Upper lobe of left lung (tissue), 6 donors: ENCODE measurements at regions not wholly inside any gene's neighbourhood (a gene's known extent, or its start where the extent isn't known, plus 50 kb on each side); places are given as distances from the start of the nearest gene placed in this dataset.

Experiments
- ATAC-seq, 2 donors: fragments of 200-7000 bp; cut with Tn5 transposase; one replicate each; pipeline ENCODE4 v1.9.1; 2022; ENCODE audit warnings: mild to moderate bottlenecking in 2 of 2, moderate library complexity in 2 of 2; ENCODE audit not compliant: low FRiP score in 2 of 2
- DNase-seq, 2 donors: peaks; one replicate each; pipeline ENCODE4 v3.0.0-alpha.2; 2019 to 2020
- H3K27ac ChIP-seq, 4 donors: fragments of 200-600 bp; sonication (generic); one replicate each; pipeline ENCODE4 v1.5.1; 2016 to 2019
- H3K27me3 ChIP-seq, 4 donors: fragments of 200-600 bp; sonication (generic); one replicate each; pipeline ENCODE4 v1.5.1; 2017 to 2019
- H3K36me3 ChIP-seq, 4 donors: fragments of 200-600 bp; sonication (generic); one replicate each; pipeline ENCODE4 v1.5.1; 2016 to 2019
- H3K4me1 ChIP-seq, 4 donors: fragments of 200-600 bp; sonication (generic); one replicate each; pipeline ENCODE4 v1.5.1; 2018 to 2019
- H3K4me3 ChIP-seq, 4 donors: fragments of 200-600 bp; sonication (generic); one replicate each; pipeline ENCODE4 v1.5.1; 2017 to 2019; ENCODE audit warnings: mild to moderate bottlenecking in 2 of 4, moderate library complexity in 1 of 4
- H3K9me3 ChIP-seq, 4 donors: fragments of 200-600 bp; sonication (generic); one replicate each; pipeline ENCODE4 v1.5.1; 2018 to 2019
- EP300 ChIP-seq, 4 donors: sonication (generic); formaldehyde crosslinking; IDR thresholded peaks; one replicate each; pipeline ENCODE4 v1.5.1; 2017; ENCODE audit warnings: antibody characterized with exemption in 4 of 4, control low read depth in 2 of 4
- POLR2A ChIP-seq, 4 donors: fragments of 450-650 bp; IDR thresholded peaks; one replicate each; pipeline ENCODE4 v1.5.1; 2016 to 2017; ENCODE audit warnings: antibody characterized with exemption in 4 of 4, mild to moderate bottlenecking in 2 of 4
- POLR2AphosphoS5 ChIP-seq, 2 donors: sonication (generic); formaldehyde crosslinking; IDR thresholded peaks; one replicate each; pipeline ENCODE4 v1.5.1; 2017; ENCODE audit warnings: antibody characterized with exemption in 2 of 2
- WGBS, 2 donors: methylation state at CpG; one replicate each; pipeline ENCODE4 v1.1.5; 2017 to 2018; 5-methylcytosine and 5-hydroxymethylcytosine counted together
- TF ChIP-seq, protein P1 (sequence below), 6 experiments: fragments of 450-650 bp in 4 of 6; fragments of 200-600 bp in 2 of 6; sonication (generic) in 2 of 6; IDR thresholded peaks; one replicate each; pipeline ENCODE4 v1.5.1; 2016 to 2019; ENCODE audit warnings: antibody characterized with exemption in 6 of 6
- donor health status: DM: no; HTN: no; CAD: no; lungs with moderate emphysema.
- donor health status: DM: no; HTN: yes; CAD: no; lungs with severe emphysema.

- Histone ChIP-seq H3K4me1 (no peaks in the 10 kb centered on the region), H3K27ac (no peak overlapping the region), H3K9me3 (no peaks in the 10 kb centered on the region), H3K36me3 (no peaks in the 10 kb centered on the region), H3K27me3 (no peaks in the 10 kb centered on the region), H3K4me3 (no peak overlapping the region)
- DNase-seq (no peak), ATAC-seq (no peak)
- 44 to 72% methylated on average over 3 of the region's 3 CpGs for WGBS, 2 donors
- TF ChIP-seq POLR2A (IDR thresholded peaks at IDR 0.05) (no peak), POLR2AphosphoS5 (IDR thresholded peaks at IDR 0.05) (no peak), EP300 (IDR thresholded peaks at IDR 0.05) (no peak)
- TF ChIP-seq, protein P1, sequence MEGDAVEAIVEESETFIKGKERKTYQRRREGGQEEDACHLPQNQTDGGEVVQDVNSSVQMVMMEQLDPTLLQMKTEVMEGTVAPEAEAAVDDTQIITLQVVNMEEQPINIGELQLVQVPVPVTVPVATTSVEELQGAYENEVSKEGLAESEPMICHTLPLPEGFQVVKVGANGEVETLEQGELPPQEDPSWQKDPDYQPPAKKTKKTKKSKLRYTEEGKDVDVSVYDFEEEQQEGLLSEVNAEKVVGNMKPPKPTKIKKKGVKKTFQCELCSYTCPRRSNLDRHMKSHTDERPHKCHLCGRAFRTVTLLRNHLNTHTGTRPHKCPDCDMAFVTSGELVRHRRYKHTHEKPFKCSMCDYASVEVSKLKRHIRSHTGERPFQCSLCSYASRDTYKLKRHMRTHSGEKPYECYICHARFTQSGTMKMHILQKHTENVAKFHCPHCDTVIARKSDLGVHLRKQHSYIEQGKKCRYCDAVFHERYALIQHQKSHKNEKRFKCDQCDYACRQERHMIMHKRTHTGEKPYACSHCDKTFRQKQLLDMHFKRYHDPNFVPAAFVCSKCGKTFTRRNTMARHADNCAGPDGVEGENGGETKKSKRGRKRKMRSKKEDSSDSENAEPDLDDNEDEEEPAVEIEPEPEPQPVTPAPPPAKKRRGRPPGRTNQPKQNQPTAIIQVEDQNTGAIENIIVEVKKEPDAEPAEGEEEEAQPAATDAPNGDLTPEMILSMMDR (IDR thresholded peaks at IDR 0.05), result no peak
Observed at GRCh38 chr4:148573296-148573695, 131.1 kb upstream of the NR3C2 start.

- ATAC-seq (no peak), DNase-seq (no peak)
- H3K4me1 ChIP-seq, result no peaks in the 10 kb centered on the region
- H3K27me3 ChIP-seq, result no peaks in the 10 kb centered on the region
- H3K9me3 ChIP-seq, result no peaks in the 10 kb centered on the region
- no peak overlapping the region for H3K27ac ChIP-seq
- H3K4me3 ChIP-seq, result no peak overlapping the region
- TF ChIP-seq POLR2A (IDR thresholded peaks at IDR 0.05) (no peak), EP300 (IDR thresholded peaks at IDR 0.05) (no peak), POLR2AphosphoS5 (IDR thresholded peaks at IDR 0.05) (no peak)
- TF ChIP-seq, protein P1 (IDR thresholded peaks at IDR 0.05), result no peak
- H3K36me3 ChIP-seq, result no peaks in the 10 kb centered on the region
Observed at GRCh38 chr4:148565801-148566200, 123.6 kb upstream of the NR3C2 start.

DNA sequence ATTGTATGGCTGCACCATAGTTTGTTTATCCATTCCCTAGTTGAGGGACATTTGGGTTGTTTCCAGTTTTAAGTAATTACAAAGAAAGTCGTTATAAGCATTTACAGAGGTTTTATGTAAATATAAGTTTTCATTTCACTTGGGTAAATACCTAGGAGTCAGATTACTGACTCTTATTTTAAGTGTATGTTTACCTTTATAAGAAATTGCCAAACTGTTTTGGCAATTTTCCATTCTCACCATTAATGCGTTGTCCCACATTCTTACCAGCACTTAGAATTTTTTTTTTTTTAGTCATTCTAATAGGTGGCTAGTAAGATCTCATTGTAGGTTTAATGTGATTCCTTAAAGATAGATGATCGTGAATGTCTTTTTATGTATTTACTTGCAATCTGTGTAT lies 121.5 kb upstream of the NR3C2 start:
- Histone ChIP-seq H3K4me3 (no peak overlapping the region), H3K27me3 (no peaks in the 10 kb centered on the region), H3K9me3 (no peaks in the 10 kb centered on the region), H3K27ac (no peak overlapping the region), H3K4me1 (no peaks in the 10 kb centered on the region), H3K36me3 (no peaks in the 10 kb centered on the region)
- no peak for DNase-seq
- WGBS, 2 donors, result 50 to 58% methylated on average over 3 of the region's 3 CpGs
- no peak for ATAC-seq
- no peak for TF ChIP-seq EP300 (IDR thresholded peaks at IDR 0.05)
- TF ChIP-seq POLR2A (IDR thresholded peaks at IDR 0.05), result no peak
- TF ChIP-seq POLR2AphosphoS5 (IDR thresholded peaks at IDR 0.05), result no peak
- TF ChIP-seq, protein P1 (IDR thresholded peaks at IDR 0.05), result no peak

DNA sequence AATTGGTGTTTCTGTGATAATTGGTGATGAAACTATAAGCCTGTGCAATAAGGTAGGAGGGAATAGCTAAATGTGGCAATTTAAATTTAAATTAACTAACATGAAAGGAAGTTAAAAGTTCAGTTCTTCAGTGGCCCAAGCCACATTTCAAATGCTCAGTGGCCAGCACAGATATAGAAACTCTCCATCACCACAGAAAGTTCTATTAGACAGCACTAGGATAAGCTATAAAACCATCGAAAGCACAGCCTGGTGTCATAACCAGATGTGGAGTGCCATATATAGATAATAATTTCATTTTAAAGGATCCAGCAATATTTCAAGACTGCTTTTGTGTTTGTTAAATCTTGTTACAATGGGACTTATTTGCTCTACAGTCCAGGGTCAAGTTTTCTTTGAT lies 119.3 kb upstream of the NR3C2 start:
- H3K36me3 ChIP-seq, result no peaks in the 10 kb centered on the region
- no peak for ATAC-seq
- H3K4me3 ChIP-seq, result no peak overlapping the region
- no peak for DNase-seq
- no peaks in the 10 kb centered on the region for H3K27me3 ChIP-seq
- no peaks in the 10 kb centered on the region for H3K9me3 ChIP-seq
- WGBS, 2 donors, result 84 to 95% methylated on average over 1 of the region's 1 CpG
- H3K27ac ChIP-seq, result no peak overlapping the region
- TF ChIP-seq POLR2AphosphoS5 (IDR thresholded peaks at IDR 0.05) (no peak), POLR2A (IDR thresholded peaks at IDR 0.05) (no peak), EP300 (IDR thresholded peaks at IDR 0.05) (no peak)
- TF ChIP-seq, protein P1 (IDR thresholded peaks at IDR 0.05), result no peak
- no peaks in the 10 kb centered on the region for H3K4me1 ChIP-seq

- H3K36me3 ChIP-seq, result no peaks in the 10 kb centered on the region
- TF ChIP-seq POLR2AphosphoS5 (IDR thresholded peaks at IDR 0.05) (no peak), EP300 (IDR thresholded peaks at IDR 0.05) (no peak), POLR2A (IDR thresholded peaks at IDR 0.05) (no peak)
- TF ChIP-seq, protein P1 (IDR thresholded peaks at IDR 0.05), result no peak
- no peaks in the 10 kb centered on the region for H3K4me1 ChIP-seq
- H3K4me3 ChIP-seq, result no peak overlapping the region
- H3K27ac ChIP-seq, result no peak overlapping the region
- DNase-seq, result no peak
- H3K9me3 ChIP-seq, result no peaks in the 10 kb centered on the region
- H3K27me3 ChIP-seq, result no peaks in the 10 kb centered on the region
- WGBS, 2 donors, result 84 to 85% methylated on average over 3 of the region's 3 CpGs
- ATAC-seq, result no peak
Observed at GRCh38 chr4:148557793-148558192, 115.6 kb upstream of the NR3C2 start.
